ENCODE measurements at regions not wholly inside any gene's neighbourhood (a gene's known extent, or its start where the extent isn't known, plus 50 kb on each side); places are given as distances from the start of the nearest gene placed in this dataset.

DNA sequence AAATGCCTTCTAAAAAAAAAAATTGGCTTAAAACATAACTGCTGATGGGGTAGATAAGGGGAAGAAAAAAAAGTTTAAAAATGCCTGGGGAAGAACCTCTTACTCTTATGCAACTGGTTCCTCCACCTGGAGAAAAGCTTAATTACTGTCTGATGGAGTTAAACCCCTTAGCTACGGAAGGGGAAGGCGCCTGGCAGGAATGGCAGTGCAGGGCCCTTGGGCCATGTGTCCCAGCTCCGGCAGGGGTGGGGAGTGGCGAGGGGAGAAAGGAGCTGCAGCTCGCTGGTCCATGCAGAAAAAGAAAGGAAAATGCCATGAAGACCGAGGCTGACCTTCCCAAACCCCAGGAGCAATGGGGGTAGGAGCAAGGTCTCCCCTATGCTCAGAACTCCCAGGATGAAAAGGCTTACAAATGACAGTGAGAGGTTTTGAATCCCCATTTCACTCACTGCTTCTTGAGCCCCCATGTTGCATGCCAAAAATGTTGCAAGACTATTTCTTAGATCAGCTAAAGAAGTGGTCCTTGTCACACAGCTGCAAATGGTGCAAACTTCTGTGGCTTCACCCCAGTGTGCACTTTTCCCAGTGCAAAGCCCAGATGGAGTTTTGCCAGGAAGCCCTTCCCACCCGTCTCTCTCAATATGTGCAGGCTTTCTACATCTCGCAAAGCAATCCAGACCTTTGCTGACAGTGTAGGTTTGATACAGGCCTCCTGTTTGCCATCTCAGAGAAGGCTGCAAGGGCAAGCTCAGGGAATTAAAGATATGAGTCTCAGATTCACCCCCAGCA, 204.8 kb upstream of the CT83 start:
- Histone ChIP-seq H3K4me1 (replicated peaks; ENCODE audit: insufficient read depth) (no peaks in the 10 kb centered on the region), H3K27me3 (ENCODE audit: insufficient read depth, low read depth) (no peaks in the 10 kb centered on the region), H3K4me3 (no peak overlapping the region), H4K20me1 (ENCODE audit: insufficient read depth) (no peaks in the 10 kb centered on the region), H3K79me2 (ENCODE audit: low read depth) (no peaks in the 10 kb centered on the region), H3K9me2 (ENCODE audit: insufficient read depth) (no peaks in the 10 kb centered on the region), H2AFZ (0 out of 2 replicates have a peak overlapping the region, but pooled peaks have one; percentile 15), H3F3A (ENCODE audit: insufficient read depth, low read depth) (no peaks in the 10 kb centered on the region), H3K9me3 (ENCODE audit: insufficient read depth, low read depth) (no peaks in the 10 kb centered on the region), H3K4me2 (no peak overlapping the region), H3K36me3 (ENCODE audit: low read depth) (no peaks in the 10 kb centered on the region), H3K27ac (no peak overlapping the region)
- intact Hi-C loops (cut with micrococcal nuclease; ENCODE audit: unreplicated experiment) = no loop called here
- no peak for TF ChIP-seq EZH2 (IDR thresholded peaks at IDR 0.05; ENCODE audit: low read depth)
- TF ChIP-seq, protein P1, sequence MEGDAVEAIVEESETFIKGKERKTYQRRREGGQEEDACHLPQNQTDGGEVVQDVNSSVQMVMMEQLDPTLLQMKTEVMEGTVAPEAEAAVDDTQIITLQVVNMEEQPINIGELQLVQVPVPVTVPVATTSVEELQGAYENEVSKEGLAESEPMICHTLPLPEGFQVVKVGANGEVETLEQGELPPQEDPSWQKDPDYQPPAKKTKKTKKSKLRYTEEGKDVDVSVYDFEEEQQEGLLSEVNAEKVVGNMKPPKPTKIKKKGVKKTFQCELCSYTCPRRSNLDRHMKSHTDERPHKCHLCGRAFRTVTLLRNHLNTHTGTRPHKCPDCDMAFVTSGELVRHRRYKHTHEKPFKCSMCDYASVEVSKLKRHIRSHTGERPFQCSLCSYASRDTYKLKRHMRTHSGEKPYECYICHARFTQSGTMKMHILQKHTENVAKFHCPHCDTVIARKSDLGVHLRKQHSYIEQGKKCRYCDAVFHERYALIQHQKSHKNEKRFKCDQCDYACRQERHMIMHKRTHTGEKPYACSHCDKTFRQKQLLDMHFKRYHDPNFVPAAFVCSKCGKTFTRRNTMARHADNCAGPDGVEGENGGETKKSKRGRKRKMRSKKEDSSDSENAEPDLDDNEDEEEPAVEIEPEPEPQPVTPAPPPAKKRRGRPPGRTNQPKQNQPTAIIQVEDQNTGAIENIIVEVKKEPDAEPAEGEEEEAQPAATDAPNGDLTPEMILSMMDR (conservative IDR thresholded peaks at IDR 0.05) = no peak
- no TSS peak for BruUV-seq (replicated peaks)
- ChIA-PET CTCF (no interaction called here), POLR2A (ENCODE audit: unreplicated experiment) (no interaction called here)
- no peak for DNase-seq

DNA sequence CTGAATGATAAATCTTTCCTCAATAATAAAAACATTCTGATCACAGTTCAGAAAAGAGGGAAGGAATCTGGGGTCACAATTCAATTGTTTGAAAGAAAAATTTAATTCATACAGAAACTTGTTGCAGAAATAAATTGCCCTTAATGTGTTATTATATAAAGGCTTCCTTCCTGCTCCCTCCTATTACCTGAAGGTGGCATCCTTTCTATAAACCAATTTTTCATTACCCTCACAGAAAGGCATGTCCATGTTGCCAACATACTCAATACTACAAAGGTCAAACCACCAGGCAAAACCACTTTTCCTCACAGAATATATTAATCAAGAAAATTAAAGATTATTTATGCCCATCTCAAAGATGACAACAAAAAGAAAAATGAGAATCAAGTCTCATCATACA, 194.3 kb upstream of the CT83 start:
- H3K4me2 ChIP-seq = no peak overlapping the region
- H3K4me3 ChIP-seq = no peak overlapping the region
- H3K36me3 ChIP-seq (ENCODE audit: low read depth) = no peaks in the 10 kb centered on the region
- no peaks in the 10 kb centered on the region for H3F3A ChIP-seq (ENCODE audit: insufficient read depth, low read depth)
- ChIA-PET CTCF (no interaction called here), POLR2A (ENCODE audit: unreplicated experiment) (no interaction called here)
- H3K4me1 ChIP-seq (replicated peaks; ENCODE audit: insufficient read depth) = no peaks in the 10 kb centered on the region
- no peak for TF ChIP-seq EZH2 (IDR thresholded peaks at IDR 0.05; ENCODE audit: low read depth)
- TF ChIP-seq, protein P1 (conservative IDR thresholded peaks at IDR 0.05) = peak; percentile 33; the same call in 1 of the 2 replicates
- H3K27me3 ChIP-seq (ENCODE audit: insufficient read depth, low read depth) = no peaks in the 10 kb centered on the region
- H3K9me3 ChIP-seq (ENCODE audit: insufficient read depth, low read depth) = no peaks in the 10 kb centered on the region
- H3K9me2 ChIP-seq (ENCODE audit: insufficient read depth) = no peaks in the 10 kb centered on the region
- no peak overlapping the region for H3K27ac ChIP-seq
- DNase-seq = no peak
- no peaks in the 10 kb centered on the region for H4K20me1 ChIP-seq (ENCODE audit: insufficient read depth)
- no peaks in the 10 kb centered on the region for H3K79me2 ChIP-seq (ENCODE audit: low read depth)
- intact Hi-C loops (cut with micrococcal nuclease; ENCODE audit: unreplicated experiment) = no loop called here
- BruUV-seq (replicated peaks) = no TSS peak
- no peak overlapping the region for H2AFZ ChIP-seq

DNA sequence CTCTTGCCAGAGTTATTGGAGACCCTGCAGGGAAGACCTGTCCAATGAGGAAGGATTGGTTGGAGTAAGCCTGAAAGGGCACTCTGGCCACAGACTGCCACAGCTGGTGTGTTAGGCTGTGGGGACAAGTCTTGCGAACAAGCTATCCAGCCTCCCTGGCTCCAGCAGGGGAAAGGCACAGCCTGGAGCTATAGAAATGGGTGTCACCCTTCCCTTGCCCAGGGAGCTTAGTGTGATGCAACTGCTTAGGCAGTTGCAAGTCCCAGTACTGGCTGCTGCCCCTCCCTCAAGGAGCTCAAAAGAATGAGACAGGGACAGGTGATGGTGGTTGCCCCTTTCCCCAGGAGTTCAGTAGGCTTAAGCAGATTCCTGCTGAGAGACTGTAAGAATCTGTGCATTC, 165.7 kb upstream of the CT83 start:
- DNase-seq = peak; percentile 1 to 46
- Histone ChIP-seq H3K9me3 (ENCODE audit: insufficient read depth, low read depth) (no peaks in the 10 kb centered on the region), H3F3A (ENCODE audit: insufficient read depth, low read depth) (no peaks in the 10 kb centered on the region), H3K4me2 (peak overlapping the region; percentile 41), H3K79me2 (ENCODE audit: low read depth) (no peaks in the 10 kb centered on the region), H3K36me3 (ENCODE audit: low read depth) (no peaks in the 10 kb centered on the region), H3K4me3 (no peak overlapping the region), H3K4me1 (replicated peaks; ENCODE audit: insufficient read depth) (0 out of 2 replicates have a peak, but pooled peaks cover 8% of the 10 kb centered on the region), H4K20me1 (ENCODE audit: insufficient read depth) (no peaks in the 10 kb centered on the region), H3K9me2 (ENCODE audit: insufficient read depth) (no peaks in the 10 kb centered on the region; the same call in 1 of the 2 replicates), H3K27ac (no peak overlapping the region), H2AFZ (peak overlapping the region; percentile 55; the same call in 1 of the 2 replicates), H3K27me3 (ENCODE audit: insufficient read depth, low read depth) (no peaks in the 10 kb centered on the region)
- TF ChIP-seq, protein P1 (conservative IDR thresholded peaks at IDR 0.05) = no peak
- TF ChIP-seq EZH2 (IDR thresholded peaks at IDR 0.05; ENCODE audit: low read depth) = no peak
- intact Hi-C loops (cut with micrococcal nuclease; ENCODE audit: unreplicated experiment) = no loop called here
- POLR2A ChIA-PET (ENCODE audit: unreplicated experiment) = no interaction called here
- BruUV-seq (replicated peaks) = no TSS peak
- CTCF ChIA-PET = no interaction called here
